NCI-H1930 (cell line): ENCODE measurements at regions not wholly inside any gene's neighbourhood (a gene's known extent, or its start where the extent isn't known, plus 50 kb on each side); places are given as distances from the start of the nearest gene placed in this dataset.
"Not testable (repeated sequence)": the region's sequence is repeated elsewhere in the genome, so short reads cannot be mapped to it uniquely, and the experiment has no call there.

Experiments
- DNase-seq, 2 experiments: peaks; one replicate each; lab custom pipeline; 2025; lab: John Stamatoyannopoulos, UW

- no peak for DNase-seq
Observed at GRCh38 chr7:119105381-119105780, 880.9 kb downstream of the ANKRD7 start.

GRCh38 chr7:119123326-119123725, 898.8 kb downstream of the ANKRD7 start:
- DNase-seq = no peak

DNA sequence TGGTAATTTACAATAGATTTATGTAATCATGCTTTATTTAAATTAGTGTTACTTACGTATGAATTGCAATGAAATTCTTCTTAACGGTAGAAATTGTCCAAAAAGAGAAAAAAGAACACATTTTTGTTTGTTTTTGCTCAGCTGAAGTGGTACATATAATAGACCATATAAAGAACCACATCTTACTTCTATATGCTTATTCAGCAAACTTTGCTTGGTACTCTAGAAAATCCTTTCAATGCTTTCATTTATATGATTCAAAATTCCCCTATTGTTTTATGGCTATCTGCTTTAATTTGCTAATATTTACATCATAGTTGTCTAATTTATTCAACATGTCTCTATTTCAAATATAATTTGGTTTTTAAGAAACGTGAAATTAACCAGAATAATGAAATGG, 903.2 kb downstream of the ANKRD7 start:
- DNase-seq = no peak

DNA sequence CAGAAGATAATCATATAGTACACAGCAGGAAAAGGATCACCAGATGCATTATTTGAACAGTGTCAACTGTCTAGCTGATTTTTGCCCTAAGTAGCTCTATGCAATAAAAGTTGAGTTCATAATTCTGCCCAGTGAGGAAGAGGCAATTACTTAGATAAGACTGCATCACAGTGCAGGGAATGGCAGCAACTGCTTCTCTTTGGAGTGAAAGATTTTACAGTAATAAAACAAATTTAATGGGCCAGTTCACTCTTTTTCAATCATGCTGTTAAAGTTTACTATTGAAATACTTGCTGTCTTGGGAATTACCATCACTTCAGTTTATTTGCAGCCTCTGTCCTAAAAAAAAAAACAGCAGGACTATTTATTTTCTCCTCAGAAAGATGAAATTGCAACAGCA, 907.9 kb downstream of the ANKRD7 start:
- DNase-seq = peak in 1 of 2 experiments; percentile 17

GRCh38 chr7:119167431-119167830, 942.9 kb downstream of the ANKRD7 start:
- DNase-seq = peak in 1 of 2 experiments; percentile 10

- DNase-seq = no peak
Observed at GRCh38 chr7:119172043-119172442, 947.5 kb downstream of the ANKRD7 start.

DNA sequence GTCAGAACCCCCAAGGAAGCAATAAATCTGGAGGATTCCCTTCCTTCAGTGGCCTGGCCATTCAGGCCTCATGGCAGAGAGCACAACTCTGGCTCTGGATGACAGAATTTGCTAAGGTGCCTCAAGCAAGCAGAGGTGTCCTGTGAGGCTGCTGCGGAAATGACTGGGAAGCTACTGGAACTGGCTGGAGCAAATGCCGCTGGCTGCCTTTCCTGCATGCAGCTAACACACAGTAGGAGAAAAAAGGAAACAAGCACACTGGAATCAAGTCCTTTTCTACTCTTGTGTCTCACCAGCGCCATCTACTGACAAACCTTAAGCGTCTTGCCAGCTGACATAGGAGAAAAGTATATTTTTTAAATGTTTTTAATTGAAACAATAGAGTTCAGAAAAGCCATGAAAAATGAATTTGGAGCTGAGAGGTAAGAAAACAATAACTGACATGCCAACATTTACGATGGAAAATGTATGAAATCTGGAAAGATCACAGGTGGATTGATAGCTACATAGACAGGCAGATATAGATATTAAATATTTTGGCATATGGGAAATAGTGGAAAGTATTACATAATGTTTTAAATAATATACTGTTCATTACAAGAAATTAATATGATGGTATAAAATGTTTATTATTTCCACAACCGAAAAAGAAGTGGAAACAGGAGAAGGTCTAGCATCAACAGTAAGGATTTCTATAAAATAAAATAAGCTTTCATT, 951.6 kb downstream of the ANKRD7 start:
- DNase-seq = peak; percentile 20 to 35

DNA sequence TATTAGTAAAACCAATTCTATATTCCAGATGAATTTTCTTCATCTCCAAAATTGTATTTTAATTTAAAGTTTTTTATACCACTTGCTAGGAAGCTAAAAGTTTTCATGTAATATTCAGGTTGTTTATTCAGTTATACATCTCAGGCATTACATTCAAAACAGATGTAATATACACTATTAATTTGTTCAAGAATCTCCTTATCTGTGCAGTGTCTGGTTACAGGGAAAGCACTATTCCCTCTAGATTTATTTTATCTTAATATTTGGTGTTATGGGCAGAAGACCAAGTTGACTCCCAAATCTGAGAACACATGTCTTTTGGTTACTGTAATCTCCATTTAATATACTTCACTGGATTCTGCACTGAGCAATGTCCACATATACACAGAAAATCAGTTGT, 953.4 kb downstream of the ANKRD7 start:
- no peak for DNase-seq

DNA sequence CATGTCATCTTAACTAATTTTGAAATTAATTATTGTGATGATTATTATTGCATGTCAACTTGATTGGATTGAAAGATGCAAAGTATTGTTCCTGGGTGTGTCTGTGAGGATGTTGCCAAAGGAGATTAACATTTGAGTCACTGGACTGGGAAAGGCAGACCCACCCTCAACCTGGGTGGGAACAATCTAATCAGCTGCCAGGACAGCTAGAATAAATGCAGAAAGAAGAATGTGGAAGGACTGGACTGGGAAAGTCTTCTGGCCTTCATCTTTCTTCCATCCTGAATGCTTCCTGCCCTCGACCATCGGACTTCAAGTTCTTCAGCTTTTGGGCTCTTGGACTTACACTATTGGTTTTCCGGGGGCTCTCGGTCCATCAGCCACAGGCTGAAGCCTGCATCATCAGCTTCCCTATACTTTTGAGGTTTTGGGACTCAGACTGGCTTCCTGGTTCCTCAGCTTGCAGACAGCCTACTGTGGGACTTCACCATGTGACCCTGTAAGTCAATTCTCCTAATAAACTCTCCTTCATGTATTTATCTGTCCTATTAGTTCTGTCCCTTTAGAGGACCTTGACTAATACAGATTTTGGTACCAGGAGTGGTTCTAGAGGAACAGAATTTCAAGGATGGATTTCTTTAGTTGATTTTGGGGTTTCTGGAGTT, 959.8 kb downstream of the ANKRD7 start:
- no peak for DNase-seq

DNA sequence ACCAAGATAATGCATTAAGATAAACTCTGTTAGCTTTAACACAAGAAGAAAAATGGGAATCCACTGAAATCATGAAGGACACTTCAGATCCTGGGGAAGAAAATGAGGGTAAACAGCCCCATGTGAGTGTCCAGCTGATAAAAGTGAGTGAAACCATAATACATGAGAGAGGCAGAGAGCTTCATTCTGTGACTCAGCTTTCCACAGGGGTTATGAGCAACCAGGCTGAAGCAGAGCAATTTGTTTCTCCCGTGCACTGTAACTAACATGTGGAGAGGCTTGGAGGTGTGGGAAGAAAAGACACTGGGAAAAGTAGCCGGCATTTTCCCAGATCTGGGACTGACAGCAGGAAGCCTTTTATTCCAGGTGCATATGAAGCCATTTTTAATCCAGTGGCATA, 971.7 kb downstream of the ANKRD7 start:
- DNase-seq = no peak

GRCh38 chr7:119197172-119197876, 972.8 kb downstream of the ANKRD7 start:
- DNase-seq = no peak

- peak; percentile 7 to 36 for DNase-seq
Observed at GRCh38 chr7:119197877-119198527, 973.5 kb downstream of the ANKRD7 start.

- DNase-seq = no peak
Observed at GRCh38 chr7:119219663-119220062, 995.2 kb downstream of the ANKRD7 start.

DNA sequence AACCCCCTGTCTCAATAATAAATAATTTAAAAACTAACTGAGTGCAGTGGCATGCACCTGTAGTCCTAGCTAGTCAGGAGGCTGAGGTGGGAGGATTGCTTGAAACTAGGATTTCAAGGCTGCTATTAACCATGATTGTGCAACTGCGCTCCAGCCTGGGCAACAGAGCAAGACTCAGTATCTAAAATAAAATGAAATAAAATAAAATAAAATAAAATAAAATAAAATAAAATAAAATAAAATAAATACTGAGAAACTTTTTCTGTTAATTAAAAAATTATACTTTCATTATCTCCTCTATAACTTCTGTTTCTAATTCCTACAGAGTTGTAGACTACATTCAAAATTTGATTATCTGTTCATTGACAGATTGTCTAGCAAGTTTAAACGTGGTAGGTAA, 999.4 kb downstream of the ANKRD7 start:
- DNase-seq = no peak

GRCh38 chr7:119228482-119228881, 1004.0 kb downstream of the ANKRD7 start:
- DNase-seq = no peak

GRCh38 chr7:119232091-119232490, 1007.6 kb downstream of the ANKRD7 start:
- DNase-seq = no peak

DNA sequence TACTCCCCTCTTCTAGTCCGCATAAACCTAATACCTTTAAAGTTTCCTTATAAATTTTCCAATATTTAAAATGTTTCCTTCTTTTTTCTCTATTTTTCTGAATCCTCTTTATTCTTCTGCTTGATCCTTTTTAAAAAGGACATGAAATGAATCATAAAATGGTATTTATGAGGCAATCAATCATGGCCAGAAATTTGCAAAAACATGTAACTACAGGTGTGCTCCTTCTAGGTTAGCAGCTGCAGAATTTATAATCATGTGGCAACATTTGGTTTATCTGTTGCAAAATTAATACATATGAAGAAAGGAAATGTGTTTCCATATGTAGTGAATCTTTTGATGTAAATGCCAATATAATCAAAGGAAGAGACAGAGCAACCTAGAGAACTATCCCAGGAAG, 1008.5 kb downstream of the ANKRD7 start:
- no peak for DNase-seq

GRCh38 chr7:119252962-119253361, 1020.0 kb upstream of the KCND2 start:
- no peak for DNase-seq

DNA sequence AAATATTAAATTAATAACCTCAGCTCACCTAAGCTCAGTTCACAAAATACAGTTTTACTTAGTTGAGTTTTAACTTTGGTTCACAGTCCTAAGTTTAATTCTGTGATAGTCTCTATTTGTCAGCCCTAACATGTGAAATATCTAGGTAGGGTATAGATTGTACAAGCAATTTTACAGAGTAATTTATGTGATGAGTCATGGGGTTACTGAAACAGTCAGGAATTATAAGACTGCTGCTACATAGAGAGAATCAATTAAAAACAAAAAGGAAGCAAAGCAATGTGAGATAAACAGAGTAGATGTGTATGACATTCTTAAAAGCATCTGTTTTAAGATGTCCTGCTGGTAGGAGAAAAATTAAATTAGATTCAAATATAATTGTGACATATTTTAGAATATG, 1018.2 kb upstream of the KCND2 start:
- DNase-seq = no peak

GRCh38 chr7:119256001-119256400, 1017.0 kb upstream of the KCND2 start:
- DNase-seq = no peak

DNA sequence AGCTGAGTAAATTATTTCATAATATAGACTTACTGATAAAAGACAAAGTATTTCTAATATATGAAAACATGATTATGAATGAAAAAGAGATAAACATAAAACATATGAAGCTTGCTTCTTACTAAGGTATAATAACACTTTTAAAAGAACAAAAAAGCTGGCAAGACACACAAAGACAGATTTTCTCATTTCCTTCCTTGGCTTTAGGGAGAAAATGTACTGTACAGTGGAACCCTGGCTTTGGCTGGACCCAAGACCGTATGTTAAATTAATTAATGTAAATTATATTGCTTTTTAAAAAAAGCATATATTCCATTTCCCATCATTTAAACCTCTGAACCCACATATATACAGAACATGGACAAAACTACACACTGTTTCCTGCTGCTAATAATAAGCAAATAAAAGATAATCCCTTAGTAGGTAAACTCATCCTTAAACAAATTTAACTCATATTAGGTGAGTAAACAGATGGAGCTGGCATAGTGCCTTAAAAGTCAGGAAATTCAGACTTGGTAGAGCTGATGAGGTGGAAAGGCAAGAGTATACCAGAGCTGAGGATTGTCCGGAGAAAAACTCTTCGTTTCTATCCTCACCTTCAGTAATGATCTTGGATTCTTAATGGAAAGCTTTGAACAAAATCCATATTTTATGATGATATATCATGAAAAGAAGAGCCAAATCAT, 1016.4 kb upstream of the KCND2 start:
- no peak for DNase-seq

DNA sequence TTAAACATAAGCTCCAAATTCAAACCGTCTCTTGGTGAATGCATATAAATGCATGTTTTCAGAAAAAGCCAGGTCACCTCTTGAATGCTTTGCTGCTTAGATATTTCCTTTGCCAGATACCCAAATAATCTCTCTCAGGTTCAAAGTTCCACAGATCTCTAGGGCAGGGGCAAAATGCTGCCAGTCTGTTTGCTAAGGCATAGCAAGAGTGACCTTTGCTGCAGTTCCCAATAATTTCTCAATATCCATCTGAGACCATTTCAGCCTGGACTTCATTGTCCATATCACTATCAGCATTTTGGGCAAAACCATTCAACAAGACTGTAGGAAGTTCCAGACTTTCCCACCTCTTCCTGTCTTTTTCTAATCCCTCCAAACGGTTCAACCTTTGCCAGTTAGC, 1006.2 kb upstream of the KCND2 start:
- not testable (repeated sequence) for DNase-seq
